Cardiac muscle cell (in vitro differentiated cells and primary cell): ENCODE measurements at regions not wholly inside any gene's neighbourhood (a gene's known extent, or its start where the extent isn't known, plus 50 kb on each side); places are given as distances from the start of the nearest gene placed in this dataset.
A peak's percentile ranks its signal among the peaks of the same experiment; 100 is the strongest.

ENCODE experiments used
- DNase-seq, 2 donors: peaks; one replicate each; pipeline versions ENCODE4 v3.0.0 to v3.0.0-alpha.2; 2010 to 2017; ENCODE audit warnings: low read depth in 1 of 2, low spot score in 1 of 2
- H3K27ac ChIP-seq: fragments of 200-600 bp; sonication (generic); 2 replicates; pipeline ENCODE4 v1.5.1; 2016
- H3K27me3 ChIP-seq: fragments of 200-600 bp; sonication (generic); 2 replicates; pipeline ENCODE4 v1.6.0; 2016; ENCODE audit warnings: control low read depth
- H3K36me3 ChIP-seq: fragments of 200-600 bp; sonication (generic); 2 replicates; pipeline ENCODE4 v1.5.1; 2016; ENCODE audit warnings: control low read depth
- H3K4me1 ChIP-seq: fragments of 200-600 bp; sonication (generic); 2 replicates; pipeline ENCODE4 v1.8.1; 2017; ENCODE audit warnings: low read depth, mild to moderate bottlenecking, mixed run types
- H3K4me3 ChIP-seq: fragments of 200-600 bp; sonication (generic); 2 replicates; pipeline ENCODE4 v1.5.1; 2016; ENCODE audit warnings: mild to moderate bottlenecking
- H3K9me3 ChIP-seq: fragments of 200-600 bp; sonication (generic); 2 replicates; pipeline ENCODE4 v1.5.1; 2017; ENCODE audit warnings: low read depth, mild to moderate bottlenecking, control low read depth
- CTCF ChIP-seq: IDR thresholded peaks from 2 replicates; pipeline ENCODE4 v1.5.1; 2012; ENCODE audit warnings: low read depth, mild to moderate bottlenecking, low read length

- no peak for TF ChIP-seq CTCF
- Histone ChIP-seq H3K4me3 (no peak overlapping the region), H3K36me3 (no peaks in the 10 kb centered on the region), H3K4me1 (no peaks in the 10 kb centered on the region), H3K9me3 (no peaks in the 10 kb centered on the region), H3K27me3 (no peaks in the 10 kb centered on the region), H3K27ac (no peak overlapping the region)
- DNase-seq = no peak
Measured at GRCh38 chr1:8174807-8175206, 143.1 kb upstream of the SLC45A1 start.

GRCh38 chr1:8171751-8172464 lies 145.8 kb upstream of the ERRFI1 start:
- H3K27ac ChIP-seq = no peak overlapping the region
- DNase-seq = no peak
- no peaks in the 10 kb centered on the region for H3K27me3 ChIP-seq
- H3K36me3 ChIP-seq = no peaks in the 10 kb centered on the region
- no peaks in the 10 kb centered on the region for H3K4me1 ChIP-seq
- no peak overlapping the region for H3K4me3 ChIP-seq
- H3K9me3 ChIP-seq = no peaks in the 10 kb centered on the region
- TF ChIP-seq CTCF = no peak

GRCh38 chr1:8170059-8170835 lies 144.1 kb upstream of the ERRFI1 start:
- Histone ChIP-seq H3K4me3 (no peak overlapping the region), H3K27ac (no peak overlapping the region), H3K4me1 (no peaks in the 10 kb centered on the region), H3K27me3 (no peaks in the 10 kb centered on the region), H3K36me3 (no peaks in the 10 kb centered on the region), H3K9me3 (no peaks in the 10 kb centered on the region)
- TF ChIP-seq CTCF = no peak
- no peak for DNase-seq

- Histone ChIP-seq H3K9me3 (no peaks in the 10 kb centered on the region), H3K36me3 (no peaks in the 10 kb centered on the region), H3K27ac (no peak overlapping the region), H3K4me1 (no peaks in the 10 kb centered on the region), H3K27me3 (no peaks in the 10 kb centered on the region), H3K4me3 (no peak overlapping the region)
- TF ChIP-seq CTCF = no peak
- DNase-seq = peak in 1 of 2 donors; percentile 93
Measured at GRCh38 chr1:8169364-8170058, 143.4 kb upstream of the ERRFI1 start.

- DNase-seq = no peak
- H3K27ac ChIP-seq = no peak overlapping the region
- H3K27me3 ChIP-seq = no peaks in the 10 kb centered on the region
- no peaks in the 10 kb centered on the region for H3K4me1 ChIP-seq
- H3K36me3 ChIP-seq = no peaks in the 10 kb centered on the region
- TF ChIP-seq CTCF = no peak
- no peak overlapping the region for H3K4me3 ChIP-seq
- no peaks in the 10 kb centered on the region for H3K9me3 ChIP-seq
Measured at GRCh38 chr1:8167936-8168335, 141.8 kb upstream of the ERRFI1 start.
